H1 (cell line): ENCODE measurements at regions not wholly inside any gene's neighbourhood (a gene's known extent, or its start where the extent isn't known, plus 50 kb on each side); places are given as distances from the start of the nearest gene placed in this dataset.

ENCODE experiments used
- CHD2 ChIP-seq: IDR thresholded peaks from 2 replicates; pipeline ENCODE4 v1.6.1; 2012; ENCODE audit warnings: low read length, improper control_type of control experiment
- CTCF ChIP-seq, 3 experiments: IDR thresholded peaks; 1 replicate in 2 of 3; 2 replicates in 1 of 3; pipeline versions ENCODE4 v1.5.1 to v1.6.1; 2011; ENCODE audit warnings: low read length in 3 of 3, mild to moderate bottlenecking in 3 of 3, inconsistent platforms in 2 of 3, low read depth in 1 of 3, moderate library complexity in 1 of 3; ENCODE audit not compliant: insufficient read depth in 1 of 3; ENCODE audit errors: control extremely low read depth in 1 of 3
- KDM1A ChIP-seq: fragments of 200-600, 300-600 bp; sonication (generic); IDR thresholded peaks from 2 replicates; pipeline ENCODE4 v1.7.1; 2016; ENCODE audit warnings: mild to moderate bottlenecking, low read length, borderline replicate concordance
- POLR2A ChIP-seq, 2 experiments: IDR thresholded peaks; 1 replicate in 1 of 2; 2 replicates in 1 of 2; pipeline ENCODE4 v1.6.1; 2011; ENCODE audit warnings: low read depth in 2 of 2, low read length in 2 of 2, mild to moderate bottlenecking in 2 of 2; ENCODE audit errors: control extremely low read depth in 1 of 2

DNA sequence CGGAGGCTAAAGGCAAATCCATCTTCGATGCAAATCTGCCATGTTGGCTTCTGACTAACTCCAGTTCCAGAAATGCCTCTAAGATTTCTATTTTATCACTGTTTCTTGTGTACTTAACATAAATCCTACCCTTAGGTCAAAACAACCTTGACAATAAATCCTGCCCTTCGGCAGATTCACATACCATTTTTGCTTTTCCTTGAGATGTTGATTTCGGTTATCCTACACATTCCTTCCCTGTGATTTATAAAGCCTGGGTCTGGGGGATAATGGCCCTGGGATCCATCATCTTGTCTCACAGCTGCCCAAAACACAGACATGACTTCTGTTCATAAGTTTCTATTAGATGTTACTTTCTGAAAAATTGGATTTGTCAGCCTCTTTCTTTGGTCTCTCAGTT, 231.7 kb upstream of the CARD18 start:
- TF ChIP-seq CHD2 (no peak), CTCF (IDR thresholded peaks at IDR 0.05; ENCODE audit: control extremely low read depth in 1 of 3, insufficient read depth in 1 of 3, low read depth in 1 of 3, low read length in 3 of 3) (no peak), KDM1A (no peak), POLR2A (IDR thresholded peaks at IDR 0.05; ENCODE audit: control extremely low read depth in 1 of 2, low read depth in 2 of 2, low read length in 2 of 2) (no peak)
